Neural cell (in vitro differentiated cells): ENCODE measurements at regions not wholly inside any gene's neighbourhood (a gene's known extent, or its start where the extent isn't known, plus 50 kb on each side); places are given as distances from the start of the nearest gene placed in this dataset.

Experiments
- H2AFZ ChIP-seq: fragments of 200-600, 300-800 bp; sonication (generic), shearing (Covaris generic); 2 replicates; pipeline ENCODE4 v1.6.0; 2014; ENCODE audit warnings: low read depth, mild to moderate bottlenecking, antibody characterized with exemption, low read length, moderate library complexity
- H3F3A ChIP-seq: fragments of 200-600 bp; shearing (Covaris generic); 2 replicates; pipeline ENCODE4 v1.6.1; 2016; ENCODE audit warnings: mild to moderate bottlenecking, moderate library complexity, mixed read lengths, antibody characterized with exemption, low read length; ENCODE audit not compliant: insufficient read depth, poor library complexity, severe bottlenecking
- H3K27ac ChIP-seq: fragments of 200-600, 300-800 bp; sonication (generic), shearing (Covaris generic); 2 replicates; pipeline ENCODE4 v1.5.1; 2014; ENCODE audit warnings: mild to moderate bottlenecking, low read length, moderate library complexity
- H3K27me3 ChIP-seq: fragments of 300-800, 200-600 bp; sonication (generic), shearing (Covaris generic); 2 replicates; pipeline ENCODE4 v1.6.0; 2014; ENCODE audit warnings: mild to moderate bottlenecking, low read depth, low read length, moderate library complexity; ENCODE audit not compliant: insufficient read depth
- H3K36me3 ChIP-seq: fragments of 300-800, 200-600 bp; sonication (generic), shearing (Covaris generic); 2 replicates; pipeline ENCODE4 v1.5.1; 2014; ENCODE audit warnings: mild to moderate bottlenecking, antibody characterized with exemption, low read length, moderate library complexity; ENCODE audit not compliant: insufficient read depth
- H3K4me2 ChIP-seq: fragments of 300-800, 200-600 bp; sonication (generic), shearing (Covaris generic); 2 replicates; pipeline ENCODE4 v1.6.0; 2014; ENCODE audit warnings: mild to moderate bottlenecking, low read length
- H3K4me3 ChIP-seq: fragments of 300-800, 200-600 bp; sonication (generic), shearing (Covaris generic); 2 replicates; pipeline ENCODE4 v1.5.1; 2014; ENCODE audit warnings: mild to moderate bottlenecking, low read length, moderate library complexity
- H3K79me2 ChIP-seq: fragments of 200-600 bp; shearing (Covaris generic); replicated peaks from 2 replicates; pipeline ENCODE4 v1.6.0; 2014; ENCODE audit warnings: mild to moderate bottlenecking, low read length, moderate library complexity; ENCODE audit not compliant: insufficient read depth
- H3K9ac ChIP-seq: fragments of 300-800, 200-600 bp; sonication (generic), shearing (Covaris generic); 2 replicates; pipeline ENCODE4 v1.6.1; 2016; ENCODE audit warnings: mild to moderate bottlenecking, low read length, mixed read lengths
- H3K9me2 ChIP-seq: fragments of 200-600 bp; shearing (Covaris generic); 2 replicates; pipeline ENCODE4 v1.6.1; 2016; ENCODE audit warnings: mild to moderate bottlenecking, low read length, mixed read lengths; ENCODE audit not compliant: insufficient read depth
- H3K9me3 ChIP-seq: fragments of 200-600, 300-800 bp; sonication (generic), shearing (Covaris generic); 2 replicates; pipeline ENCODE4 v1.6.1; 2016; ENCODE audit warnings: mild to moderate bottlenecking, mixed run types, low read length, moderate library complexity, mixed read lengths
- H4K20me1 ChIP-seq: fragments of 200-600 bp; shearing (Covaris generic); 2 replicates; pipeline ENCODE4 v1.6.1; 2016; ENCODE audit warnings: mild to moderate bottlenecking, mixed run types; ENCODE audit not compliant: insufficient read depth
- EP300 ChIP-seq: fragments of 450-650 bp; conservative IDR thresholded peaks from 2 replicates; pipeline ENCODE4 v1.6.1; 2014; ENCODE audit warnings: antibody characterized with exemption, mild to moderate bottlenecking, moderate library complexity; ENCODE audit not compliant: poor library complexity, severe bottlenecking
- EZH2 ChIP-seq: fragments of 200-600, 300-800 bp; shearing (Covaris generic), sonication (generic); IDR thresholded peaks from 2 replicates; pipeline ENCODE4 v1.6.1; 2014; ENCODE audit warnings: antibody characterized with exemption, low read length, borderline replicate concordance, mild to moderate bottlenecking; ENCODE audit not compliant: insufficient read depth, poor library complexity, severe bottlenecking
- MXI1 ChIP-seq: fragments of 450-650 bp; conservative IDR thresholded peaks from 2 replicates; pipeline ENCODE4 v1.6.1; 2014; ENCODE audit warnings: antibody characterized with exemption, mild to moderate bottlenecking; ENCODE audit not compliant: poor library complexity, severe bottlenecking
- POLR2AphosphoS5 ChIP-seq: IDR thresholded peaks from 2 replicates; pipeline ENCODE4 v1.6.1; 2012
- RAD21 ChIP-seq: fragments of 450-650 bp; conservative IDR thresholded peaks from 2 replicates; pipeline ENCODE4 v1.6.1; 2014; ENCODE audit warnings: antibody characterized with exemption, mild to moderate bottlenecking, moderate library complexity
- SMC3 ChIP-seq: fragments of 450-650 bp; conservative IDR thresholded peaks from 2 replicates; pipeline ENCODE4 v1.6.1; 2014; ENCODE audit warnings: antibody characterized with exemption, mild to moderate bottlenecking, moderate library complexity; ENCODE audit not compliant: poor library complexity
- TAF1 ChIP-seq: IDR thresholded peaks from 2 replicates; pipeline ENCODE4 v1.6.1; 2012; ENCODE audit warnings: low read depth
- TF ChIP-seq, protein P1 (sequence below): fragments of 450-650 bp; IDR thresholded peaks from 2 replicates; pipeline ENCODE4 v1.5.1; 2014; ENCODE audit warnings: antibody characterized with exemption, mild to moderate bottlenecking, moderate library complexity; ENCODE audit not compliant: poor library complexity, severe bottlenecking
- TF ChIP-seq, protein P2 (sequence below): IDR thresholded peaks from 2 replicates; pipeline ENCODE4 v1.6.1; 2012; ENCODE audit warnings: borderline replicate concordance

- Histone ChIP-seq H4K20me1 (no peaks in the 10 kb centered on the region), H3K9me2 (no peaks in the 10 kb centered on the region)
Observed at GRCh38 chr2:11007331-11008264, 95.9 kb downstream of the KCNF1 start.

DNA sequence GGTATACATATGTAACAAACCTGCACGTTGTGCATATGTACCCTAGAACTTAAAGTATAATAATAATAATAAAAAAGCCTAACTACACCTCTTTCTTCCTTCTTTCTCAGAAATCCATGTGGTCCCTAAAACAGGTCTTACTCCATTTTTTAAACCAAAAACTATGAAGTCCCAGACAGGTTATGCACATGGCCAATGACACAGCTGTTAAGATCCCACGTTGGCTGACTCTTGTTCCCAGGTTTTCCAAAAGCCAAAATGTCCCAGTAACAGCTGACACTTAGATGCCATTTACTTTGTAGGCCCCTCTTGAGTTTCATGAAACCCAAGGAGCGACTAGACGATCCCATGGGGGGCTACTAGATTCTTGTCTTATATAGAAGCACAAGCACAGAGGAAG lies 97.0 kb downstream of the KCNF1 start:
- Histone ChIP-seq H3K4me2 (no peak overlapping the region), H4K20me1 (no peaks in the 10 kb centered on the region), H3K27me3 (no peaks in the 10 kb centered on the region), H3K9ac (no peak overlapping the region), H3K9me2 (no peaks in the 10 kb centered on the region), H3K4me3 (no peak overlapping the region), H3K79me2 (no peaks in the 10 kb centered on the region), H2AFZ (no peak overlapping the region), H3K27ac (no peak overlapping the region), H3K9me3 (no peaks in the 10 kb centered on the region), H3K36me3 (no peaks in the 10 kb centered on the region), H3F3A (no peaks in the 10 kb centered on the region)
- TF ChIP-seq EP300 (no peak), MXI1 (no peak), TAF1 (no peak), EZH2 (no peak), SMC3 (no peak), POLR2AphosphoS5 (no peak), RAD21 (no peak)
- TF ChIP-seq, protein P1, sequence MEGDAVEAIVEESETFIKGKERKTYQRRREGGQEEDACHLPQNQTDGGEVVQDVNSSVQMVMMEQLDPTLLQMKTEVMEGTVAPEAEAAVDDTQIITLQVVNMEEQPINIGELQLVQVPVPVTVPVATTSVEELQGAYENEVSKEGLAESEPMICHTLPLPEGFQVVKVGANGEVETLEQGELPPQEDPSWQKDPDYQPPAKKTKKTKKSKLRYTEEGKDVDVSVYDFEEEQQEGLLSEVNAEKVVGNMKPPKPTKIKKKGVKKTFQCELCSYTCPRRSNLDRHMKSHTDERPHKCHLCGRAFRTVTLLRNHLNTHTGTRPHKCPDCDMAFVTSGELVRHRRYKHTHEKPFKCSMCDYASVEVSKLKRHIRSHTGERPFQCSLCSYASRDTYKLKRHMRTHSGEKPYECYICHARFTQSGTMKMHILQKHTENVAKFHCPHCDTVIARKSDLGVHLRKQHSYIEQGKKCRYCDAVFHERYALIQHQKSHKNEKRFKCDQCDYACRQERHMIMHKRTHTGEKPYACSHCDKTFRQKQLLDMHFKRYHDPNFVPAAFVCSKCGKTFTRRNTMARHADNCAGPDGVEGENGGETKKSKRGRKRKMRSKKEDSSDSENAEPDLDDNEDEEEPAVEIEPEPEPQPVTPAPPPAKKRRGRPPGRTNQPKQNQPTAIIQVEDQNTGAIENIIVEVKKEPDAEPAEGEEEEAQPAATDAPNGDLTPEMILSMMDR: no peak
- TF ChIP-seq, protein P2, sequence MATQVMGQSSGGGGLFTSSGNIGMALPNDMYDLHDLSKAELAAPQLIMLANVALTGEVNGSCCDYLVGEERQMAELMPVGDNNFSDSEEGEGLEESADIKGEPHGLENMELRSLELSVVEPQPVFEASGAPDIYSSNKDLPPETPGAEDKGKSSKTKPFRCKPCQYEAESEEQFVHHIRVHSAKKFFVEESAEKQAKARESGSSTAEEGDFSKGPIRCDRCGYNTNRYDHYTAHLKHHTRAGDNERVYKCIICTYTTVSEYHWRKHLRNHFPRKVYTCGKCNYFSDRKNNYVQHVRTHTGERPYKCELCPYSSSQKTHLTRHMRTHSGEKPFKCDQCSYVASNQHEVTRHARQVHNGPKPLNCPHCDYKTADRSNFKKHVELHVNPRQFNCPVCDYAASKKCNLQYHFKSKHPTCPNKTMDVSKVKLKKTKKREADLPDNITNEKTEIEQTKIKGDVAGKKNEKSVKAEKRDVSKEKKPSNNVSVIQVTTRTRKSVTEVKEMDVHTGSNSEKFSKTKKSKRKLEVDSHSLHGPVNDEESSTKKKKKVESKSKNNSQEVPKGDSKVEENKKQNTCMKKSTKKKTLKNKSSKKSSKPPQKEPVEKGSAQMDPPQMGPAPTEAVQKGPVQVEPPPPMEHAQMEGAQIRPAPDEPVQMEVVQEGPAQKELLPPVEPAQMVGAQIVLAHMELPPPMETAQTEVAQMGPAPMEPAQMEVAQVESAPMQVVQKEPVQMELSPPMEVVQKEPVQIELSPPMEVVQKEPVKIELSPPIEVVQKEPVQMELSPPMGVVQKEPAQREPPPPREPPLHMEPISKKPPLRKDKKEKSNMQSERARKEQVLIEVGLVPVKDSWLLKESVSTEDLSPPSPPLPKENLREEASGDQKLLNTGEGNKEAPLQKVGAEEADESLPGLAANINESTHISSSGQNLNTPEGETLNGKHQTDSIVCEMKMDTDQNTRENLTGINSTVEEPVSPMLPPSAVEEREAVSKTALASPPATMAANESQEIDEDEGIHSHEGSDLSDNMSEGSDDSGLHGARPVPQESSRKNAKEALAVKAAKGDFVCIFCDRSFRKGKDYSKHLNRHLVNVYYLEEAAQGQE: no peak

More at GRCh38 chr2:11007331-11008264, 95.9 kb downstream of the KCNF1 start:
- Histone ChIP-seq H3K36me3 (no peaks in the 10 kb centered on the region), H3K27me3 (no peaks in the 10 kb centered on the region), H3K79me2 (no peaks in the 10 kb centered on the region), H2AFZ (no peak overlapping the region), H3K27ac (no peak overlapping the region), H3F3A (no peaks in the 10 kb centered on the region), H3K9me3 (no peaks in the 10 kb centered on the region), H3K4me3 (no peak overlapping the region), H3K9ac (no peak overlapping the region), H3K4me2 (no peak overlapping the region)
- TF ChIP-seq RAD21 (no peak), POLR2AphosphoS5 (no peak), MXI1 (no peak), EZH2 (no peak), EP300 (no peak), TAF1 (no peak), SMC3 (no peak)
- TF ChIP-seq, protein P2: no peak
- TF ChIP-seq, protein P1: no peak
